Kasumi-1 (cell line): ENCODE measurements at regions not wholly inside any gene's neighbourhood (a gene's known extent, or its start where the extent isn't known, plus 50 kb on each side); places are given as distances from the start of the nearest gene placed in this dataset.
A peak's percentile ranks its signal among the peaks of the same experiment; 100 is the strongest.

Experiments
- DNase-seq, 2 experiments: peaks; one replicate each; lab custom pipeline; 2025; lab: John Stamatoyannopoulos, UW

DNA sequence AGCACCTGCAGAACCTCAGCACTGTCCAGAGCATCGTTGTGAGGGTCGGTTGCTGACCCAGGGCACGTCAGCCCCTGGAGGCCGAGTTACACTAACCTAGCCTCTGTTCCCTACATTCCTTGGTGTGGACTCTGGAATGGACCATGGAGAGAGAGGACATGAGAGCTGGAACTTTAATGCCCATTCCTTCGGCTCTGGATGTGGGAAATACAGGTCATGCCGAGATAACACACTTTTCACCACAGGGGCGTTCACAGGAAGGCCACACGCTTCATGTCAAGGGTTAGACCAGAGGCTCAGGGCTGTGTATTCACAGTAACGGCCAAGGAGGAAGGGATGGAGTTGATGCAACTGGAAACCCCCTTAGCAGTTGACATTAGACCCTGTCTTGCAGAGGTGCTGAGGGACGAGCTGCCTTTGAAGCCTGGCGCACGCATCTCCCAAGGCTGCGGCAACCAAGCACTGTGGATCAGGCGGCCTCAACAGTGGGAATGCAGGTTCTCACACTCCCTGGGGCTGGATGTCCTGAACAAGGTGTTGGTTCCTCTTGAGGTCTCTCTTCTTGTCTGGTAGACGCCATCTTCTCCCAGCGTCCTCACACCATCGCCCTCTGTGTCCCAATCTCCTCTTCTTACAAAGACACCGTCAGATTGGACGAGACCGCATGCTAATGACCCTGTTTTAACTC, 245.2 kb downstream of the KLF6 start:
- no peak for DNase-seq

DNA sequence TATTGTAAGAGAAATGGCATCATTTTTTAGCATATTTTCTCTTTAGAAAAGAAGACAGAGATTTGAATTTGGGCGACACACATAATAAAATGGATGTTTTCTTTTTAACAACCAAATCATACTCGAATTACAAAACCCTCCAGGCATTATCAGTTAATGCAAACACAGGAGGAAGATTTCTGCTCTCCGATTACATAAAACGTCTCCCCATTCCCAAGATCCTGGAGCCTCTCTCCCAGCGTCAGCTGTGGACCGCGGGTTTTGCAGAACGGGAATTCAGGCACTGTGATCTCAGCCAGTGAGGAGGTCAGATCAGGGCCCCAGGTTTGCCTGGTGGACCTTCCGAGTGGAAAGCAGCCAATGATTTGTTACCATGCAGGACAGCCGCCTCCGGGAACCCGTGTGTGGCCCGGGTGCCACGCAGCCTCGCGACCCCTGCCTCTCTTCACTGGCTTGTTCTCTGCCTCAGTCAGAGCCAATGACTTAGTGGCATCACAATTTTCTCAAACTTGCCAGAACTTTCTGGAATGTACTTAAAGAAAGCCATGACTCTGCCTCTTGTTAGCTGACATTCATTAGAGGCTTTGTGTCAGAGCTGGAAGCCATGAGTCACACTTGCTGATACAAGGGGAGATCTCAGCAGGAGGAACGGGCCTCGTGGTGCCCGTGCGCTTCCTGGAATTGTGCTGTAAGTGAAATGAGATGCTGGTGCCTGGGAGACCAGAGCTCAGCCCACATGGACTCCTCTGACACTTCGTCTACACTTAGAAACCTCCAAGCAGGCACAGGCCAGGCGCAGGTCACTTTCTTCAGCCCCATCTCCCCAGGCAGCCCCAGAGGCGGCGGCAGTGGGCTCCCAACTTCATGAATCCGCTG, 246.1 kb downstream of the KLF6 start:
- no peak for DNase-seq

DNA sequence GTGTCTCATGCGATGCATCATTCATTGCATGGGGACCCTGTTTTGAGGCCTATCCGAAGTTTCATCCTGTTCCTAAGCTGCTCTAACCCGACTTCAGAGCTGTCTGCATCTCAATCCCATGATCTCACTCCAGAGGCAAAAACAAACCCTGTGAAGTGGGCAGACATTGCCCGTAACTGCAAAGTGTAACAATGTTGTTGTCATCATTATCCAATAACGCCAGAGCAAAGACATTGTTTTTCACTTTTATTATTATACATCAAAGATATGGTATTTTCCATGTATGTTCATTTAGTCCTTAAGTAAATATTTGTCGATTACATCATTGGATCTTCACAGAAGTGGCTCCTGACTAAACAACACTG, 246.7 kb downstream of the KLF6 start:
- DNase-seq, result no peak

DNA sequence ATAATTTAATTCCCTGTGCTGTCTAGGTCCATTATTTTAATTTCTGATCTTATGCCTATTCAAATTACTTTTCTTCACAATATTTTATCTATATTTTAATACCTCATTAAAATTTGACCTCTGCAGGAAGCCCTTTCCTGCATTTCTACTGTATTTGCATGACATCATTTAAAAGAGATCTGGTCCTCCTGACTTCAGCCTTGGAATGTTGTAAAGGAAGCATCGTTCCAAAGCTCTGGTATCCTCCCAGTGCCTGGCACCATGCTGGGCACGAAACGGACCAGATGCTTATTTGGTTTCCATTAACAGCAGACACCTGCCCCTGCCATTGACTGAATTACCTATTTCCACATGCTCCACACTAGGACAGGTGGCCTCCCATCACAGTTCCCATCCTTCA, 247.5 kb downstream of the KLF6 start:
- no peak for DNase-seq

DNA sequence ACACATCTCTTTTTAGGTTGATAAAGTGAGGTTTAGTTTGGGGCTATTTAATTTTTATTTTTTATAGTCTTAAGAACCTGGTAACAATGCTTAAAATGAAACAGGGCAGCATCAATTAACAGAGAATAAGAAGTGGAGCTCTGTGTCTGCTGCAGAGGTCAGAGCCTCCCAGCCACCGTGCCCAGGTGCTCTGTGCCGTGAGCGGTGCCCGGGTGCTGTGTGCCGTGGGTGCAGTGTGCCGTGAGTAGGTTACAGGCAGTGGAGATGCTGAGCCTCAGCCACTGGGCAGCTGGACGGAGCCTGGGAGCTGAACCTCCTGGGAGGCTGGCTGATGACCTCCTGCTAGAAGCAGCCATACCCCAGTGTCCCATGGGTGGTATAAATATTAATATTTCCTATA, 250.0 kb downstream of the KLF6 start:
- no peak for DNase-seq

DNA sequence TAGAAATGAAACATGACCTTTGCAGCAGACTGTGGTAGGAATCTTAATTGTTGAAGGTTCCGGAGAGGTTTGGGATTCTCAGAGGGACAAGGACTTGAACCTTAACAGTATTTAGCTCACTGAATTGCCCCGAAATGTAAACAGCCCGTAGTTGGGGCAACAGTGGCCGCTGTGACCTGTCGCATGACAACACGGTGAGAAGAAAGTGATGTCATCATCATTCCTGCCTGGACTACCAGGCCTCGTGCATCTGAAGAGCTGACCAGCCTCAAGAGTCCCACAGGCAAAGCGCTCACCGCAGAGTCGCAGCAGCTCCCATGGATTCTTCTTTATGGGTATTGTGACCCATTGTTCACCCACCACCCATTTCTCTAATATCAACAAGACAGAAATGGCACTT, 250.6 kb downstream of the KLF6 start:
- DNase-seq, result no peak

DNA sequence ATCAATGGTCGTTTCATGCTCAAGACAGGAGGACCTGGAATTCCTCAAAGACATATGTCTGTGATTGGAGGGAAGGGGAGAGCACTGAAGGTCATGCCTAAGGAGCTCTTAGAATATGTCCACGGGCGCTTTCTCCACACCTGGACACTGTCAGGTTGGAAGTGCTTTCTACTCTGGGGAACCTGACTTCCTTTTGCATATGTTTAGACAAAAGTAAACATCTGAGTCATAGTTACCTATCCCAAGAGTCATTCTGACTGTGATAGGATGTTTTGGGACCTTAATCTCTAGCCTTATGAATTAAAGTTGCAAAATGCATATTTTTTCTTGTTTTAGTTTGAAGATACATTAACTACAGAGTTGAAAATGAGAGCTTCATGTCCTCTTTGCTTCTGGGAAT, 251.7 kb downstream of the KLF6 start:
- DNase-seq, result no peak

DNA sequence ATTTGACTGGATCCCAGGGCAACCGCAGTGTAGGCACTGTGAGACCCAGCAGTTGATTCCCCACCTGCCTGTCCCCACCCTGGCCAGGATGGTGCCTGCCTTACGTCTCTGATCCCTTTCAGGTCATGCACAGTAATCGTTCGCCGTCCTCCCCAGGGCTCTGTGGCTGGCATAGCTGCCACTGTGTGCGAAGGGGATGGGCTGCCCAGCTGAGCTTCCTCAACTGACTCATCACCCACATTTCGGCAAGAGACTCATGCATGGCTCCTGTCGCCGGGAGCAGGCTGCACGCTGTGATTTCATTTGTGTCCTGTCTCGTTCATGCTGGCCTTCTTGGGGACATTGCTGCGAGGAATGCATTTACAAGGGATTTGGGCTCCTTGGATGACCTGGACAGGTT, 252.4 kb downstream of the KLF6 start:
- no peak for DNase-seq

DNA sequence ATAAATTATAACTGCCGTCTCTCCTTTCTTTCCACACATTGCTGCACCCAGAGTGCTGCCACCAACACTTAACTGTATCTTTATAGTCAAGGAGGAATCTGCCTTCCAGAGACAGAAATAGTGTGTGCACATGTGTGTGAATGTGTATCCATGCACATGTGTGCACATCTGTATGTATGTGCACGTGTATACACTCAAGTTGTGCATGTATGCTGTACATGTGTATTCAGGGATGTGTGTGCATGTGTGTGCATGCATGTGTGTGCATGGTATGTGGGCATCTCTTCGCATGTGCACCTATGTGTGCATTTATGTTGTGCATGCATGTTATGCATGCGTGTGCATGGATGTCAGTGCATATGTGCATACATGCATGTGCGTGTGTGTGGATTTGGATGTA, 253.3 kb downstream of the KLF6 start:
- DNase-seq, result no peak

DNA sequence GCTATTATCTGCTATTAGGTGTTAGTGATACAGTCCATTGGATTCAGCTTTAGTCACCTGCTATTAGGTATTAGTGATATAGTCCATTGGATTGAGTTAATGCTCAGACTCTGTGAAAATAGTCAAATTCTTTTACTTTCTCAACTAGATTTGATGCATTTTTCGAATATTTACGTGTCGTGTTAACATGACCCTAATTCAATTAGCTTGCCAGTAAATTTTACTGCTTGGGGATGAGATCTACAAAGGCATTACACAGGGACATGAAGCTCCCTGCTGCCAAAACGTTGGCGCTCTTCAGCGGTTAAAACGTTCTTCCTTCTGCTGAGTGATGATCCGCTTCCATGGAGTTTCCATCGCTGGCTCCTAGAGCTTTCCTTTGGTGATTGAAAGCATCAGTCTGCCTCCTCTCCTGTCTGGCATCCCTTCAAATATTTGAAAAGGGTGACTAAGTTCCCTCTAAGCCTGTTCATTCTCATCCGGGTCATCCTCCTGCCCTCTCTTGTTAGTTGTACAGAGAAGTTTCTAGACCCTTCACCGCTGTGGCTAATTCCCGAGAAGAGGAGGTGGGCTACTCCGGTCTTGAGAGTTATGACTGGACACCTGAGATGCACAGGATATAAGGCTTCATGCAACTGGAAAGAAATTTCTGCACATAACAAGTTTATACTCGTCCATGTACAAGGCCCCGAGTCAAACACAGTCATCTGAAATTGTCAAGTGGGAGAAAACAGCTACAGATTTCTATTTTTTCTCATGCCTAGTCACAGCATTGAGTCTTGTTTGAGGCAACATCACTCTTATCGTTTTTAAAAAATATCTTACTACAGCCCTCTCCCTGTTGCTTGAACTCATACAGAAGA, 254.0 kb downstream of the KLF6 start:
- DNase-seq, result no peak

DNA sequence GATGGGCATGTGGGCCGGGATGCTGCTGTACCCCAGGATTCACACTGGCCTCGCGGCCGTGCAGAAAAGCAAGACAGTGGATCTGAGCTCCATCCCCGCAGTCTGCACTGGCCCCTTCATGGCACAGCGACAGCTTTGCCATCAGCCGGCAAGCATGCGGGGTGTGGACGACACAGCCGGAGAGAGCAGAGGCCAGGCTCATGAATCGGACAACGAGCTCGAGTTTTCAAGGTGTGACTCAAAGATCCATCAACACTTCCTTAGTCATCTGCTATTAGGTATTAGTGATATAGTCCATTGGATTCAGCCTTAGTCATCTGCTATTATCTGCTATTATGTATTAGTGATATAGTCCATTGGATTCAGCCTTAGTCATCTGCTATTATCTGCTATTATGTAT, 254.7 kb downstream of the KLF6 start:
- DNase-seq, result no peak

DNA sequence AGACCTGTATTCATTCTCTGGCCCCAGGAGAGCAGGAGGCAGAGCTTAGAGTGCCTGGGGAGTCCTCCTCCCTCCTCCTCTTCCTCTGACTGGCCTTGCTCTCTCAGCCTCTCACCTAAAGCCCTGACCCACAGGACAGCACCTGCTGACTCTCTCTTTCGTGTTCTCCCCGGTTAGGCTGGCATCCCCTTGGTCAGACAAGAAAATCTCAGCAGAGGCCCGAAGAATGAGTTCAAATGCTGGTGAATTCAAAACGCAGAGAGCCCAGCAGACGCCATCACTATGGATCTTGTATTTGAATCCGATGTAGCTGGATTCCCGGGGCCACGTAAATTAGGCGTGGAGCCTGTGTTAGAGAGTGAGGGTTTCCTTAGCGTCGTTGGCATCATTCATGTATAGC, 255.3 kb downstream of the KLF6 start:
- DNase-seq, result no peak

DNA sequence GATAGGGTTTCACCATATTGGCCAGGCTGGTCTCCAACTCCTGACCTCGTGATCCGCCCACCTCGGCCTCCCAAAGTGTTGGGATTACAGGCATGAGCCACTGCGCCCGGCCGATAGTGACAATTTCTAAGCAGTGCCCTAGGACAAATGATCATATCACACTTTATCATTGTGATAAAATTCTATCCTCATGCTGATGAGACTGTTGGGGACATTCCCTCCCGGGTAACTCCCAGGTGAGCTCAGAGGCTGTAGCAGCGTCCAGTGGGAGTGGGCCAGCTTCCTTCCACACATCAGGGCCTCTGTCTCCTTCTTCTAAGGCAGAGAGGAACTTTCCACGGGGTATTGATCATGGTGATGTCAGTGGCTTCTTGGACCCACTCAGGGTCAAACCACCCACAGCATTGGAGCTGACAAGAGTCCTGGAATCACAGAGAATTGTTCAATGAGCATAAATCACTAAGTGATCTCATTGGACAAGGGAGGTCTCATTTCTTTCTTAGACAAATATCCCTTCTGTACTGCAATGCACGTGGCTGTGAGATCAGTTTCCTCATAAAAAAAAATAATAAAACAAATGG, 256.1 kb downstream of the KLF6 start:
- DNase-seq, result no peak

DNA sequence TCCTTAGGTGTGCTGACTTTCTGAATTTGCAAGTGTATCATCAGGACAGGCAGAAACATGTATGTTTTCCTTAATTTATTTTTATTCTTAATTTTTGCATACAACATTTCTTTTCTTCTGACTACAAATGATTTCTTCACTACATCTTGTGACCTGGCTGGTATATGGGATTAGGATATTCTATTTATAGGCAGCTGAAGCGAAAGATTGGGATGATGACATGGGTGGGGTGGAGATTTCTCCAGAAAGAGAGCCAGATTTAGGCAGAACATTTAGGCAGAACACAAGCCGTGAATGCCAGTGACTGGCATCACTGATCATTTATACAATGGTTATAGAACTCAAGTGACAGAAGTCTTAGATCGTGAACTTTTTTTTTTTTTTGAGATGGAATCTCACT, 256.7 kb downstream of the KLF6 start:
- no peak for DNase-seq

DNA sequence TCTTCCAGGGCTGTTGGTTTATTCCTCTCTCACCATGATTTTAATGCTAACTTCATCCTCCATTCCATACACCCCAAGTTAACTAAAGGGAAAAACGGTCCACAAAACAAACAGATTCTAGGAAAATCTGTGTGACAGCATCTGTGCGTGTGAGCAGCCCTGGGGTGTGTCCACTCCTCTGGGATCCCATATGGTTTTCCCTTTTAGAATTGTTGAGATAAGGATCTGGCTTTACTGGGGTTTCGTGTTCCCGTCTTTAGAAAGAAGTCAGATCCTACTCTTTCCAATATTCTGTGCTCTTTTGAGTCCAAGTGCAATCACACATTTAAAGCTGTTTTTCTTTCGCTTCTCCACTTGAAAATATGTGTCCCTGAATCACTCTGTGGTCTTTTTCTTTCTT, 257.1 kb downstream of the KLF6 start:
- DNase-seq, result no peak

DNA sequence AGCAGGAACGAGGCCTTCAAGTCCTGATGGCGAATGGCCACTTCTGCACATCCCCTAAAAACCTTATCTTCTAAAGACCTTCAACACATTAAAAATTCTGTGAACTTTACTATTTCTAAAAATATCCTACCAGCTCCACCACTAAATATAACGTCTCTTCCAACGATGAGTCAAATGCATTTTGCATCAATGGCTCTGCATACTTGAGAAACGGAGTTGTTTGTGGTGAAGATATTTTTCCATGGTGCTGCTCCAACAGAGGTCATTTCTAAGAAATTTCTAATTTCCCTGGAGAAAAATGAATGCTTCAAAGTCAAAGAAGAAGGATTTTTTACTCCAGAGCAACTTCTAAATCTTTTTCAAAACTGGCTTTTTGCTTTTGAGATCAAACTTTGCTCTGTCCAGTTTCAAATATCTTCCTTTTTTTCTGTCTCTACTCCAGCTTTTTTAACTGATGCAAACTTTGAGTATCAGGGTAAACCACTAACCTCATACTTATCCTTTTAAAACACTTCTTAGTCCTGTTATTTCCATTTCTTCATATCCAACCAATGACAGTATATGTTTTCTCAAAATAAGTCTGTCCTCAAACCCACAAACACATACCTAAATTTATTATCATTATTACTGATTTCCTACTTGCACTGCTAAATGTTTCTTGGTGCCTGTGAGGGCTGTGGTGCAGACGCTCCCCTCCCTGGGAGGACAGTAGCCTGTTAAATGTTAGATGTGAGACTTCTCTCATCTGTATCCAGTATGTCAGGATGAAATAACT, 258.1 kb downstream of the KLF6 start:
- no peak for DNase-seq

DNA sequence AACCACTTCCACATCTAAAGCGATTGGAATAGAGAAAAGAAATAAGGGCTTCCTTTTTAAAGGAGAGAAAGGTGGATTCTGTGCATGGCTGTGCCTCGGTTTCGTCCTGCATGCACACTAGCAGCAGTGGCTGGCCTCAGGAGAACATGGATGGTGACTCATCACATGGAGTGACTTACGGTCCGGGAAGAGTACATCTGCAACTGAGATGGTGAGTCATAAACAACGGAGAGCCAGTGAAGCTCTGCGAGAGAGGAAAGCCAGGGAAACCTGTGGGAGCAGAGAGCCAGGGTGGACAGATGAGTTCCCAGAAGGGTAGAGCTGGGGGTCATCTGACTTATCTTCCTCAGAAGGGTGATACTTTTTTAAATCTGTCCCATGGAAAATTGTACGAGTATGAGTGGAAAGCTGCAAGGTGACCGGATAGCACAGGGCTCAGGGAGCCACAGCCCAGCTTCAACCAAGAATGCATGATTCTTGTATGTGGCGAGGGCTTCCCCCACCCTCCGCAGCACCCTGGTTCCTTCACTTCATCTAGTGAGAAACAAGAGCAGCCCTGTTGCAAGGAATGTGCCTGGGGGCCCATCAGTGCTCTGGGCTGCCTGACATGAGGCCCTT, 259.1 kb downstream of the KLF6 start:
- DNase-seq, result peak; percentile 41 to 62

DNA sequence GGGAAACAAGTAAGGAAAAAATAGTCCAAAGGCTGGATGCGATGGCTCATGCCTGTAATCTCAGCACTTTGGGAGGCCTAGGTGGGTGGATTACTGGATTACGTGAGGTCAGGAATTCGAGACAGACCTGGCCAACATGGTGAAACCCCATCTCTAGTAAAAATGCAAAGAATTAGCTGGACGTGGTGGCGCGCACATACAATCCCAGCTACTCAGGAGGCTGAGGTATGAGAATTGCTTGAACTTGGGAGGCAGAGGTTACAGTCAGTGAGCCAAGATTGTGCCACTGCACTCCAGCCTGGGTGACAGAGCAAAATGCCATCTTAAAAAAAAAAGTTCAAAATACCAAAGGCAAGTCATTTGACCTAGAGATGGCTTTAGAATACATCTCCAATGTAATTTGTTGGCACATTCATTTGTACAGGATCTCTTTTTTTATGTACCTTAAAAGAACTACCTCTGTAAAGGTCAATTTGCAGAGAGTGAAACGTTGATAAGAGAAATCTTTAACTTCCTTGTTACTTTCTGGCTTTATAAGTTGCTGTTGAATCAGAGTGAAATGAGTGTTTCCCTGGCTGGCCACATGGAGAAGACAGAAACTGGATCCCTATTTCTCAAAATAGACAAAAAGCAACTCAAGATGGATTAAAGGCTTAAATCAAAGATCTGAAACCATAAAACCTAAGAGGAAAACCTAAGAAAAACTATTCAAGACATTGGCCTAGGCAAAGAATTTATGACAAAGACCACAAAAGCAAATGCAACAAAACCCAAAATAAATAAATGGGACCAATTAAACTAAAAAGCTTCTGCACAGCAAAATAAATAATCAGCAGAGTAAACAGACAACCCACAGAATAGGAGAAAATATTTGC, 260.7 kb downstream of the KLF6 start:
- DNase-seq, result no peak

DNA sequence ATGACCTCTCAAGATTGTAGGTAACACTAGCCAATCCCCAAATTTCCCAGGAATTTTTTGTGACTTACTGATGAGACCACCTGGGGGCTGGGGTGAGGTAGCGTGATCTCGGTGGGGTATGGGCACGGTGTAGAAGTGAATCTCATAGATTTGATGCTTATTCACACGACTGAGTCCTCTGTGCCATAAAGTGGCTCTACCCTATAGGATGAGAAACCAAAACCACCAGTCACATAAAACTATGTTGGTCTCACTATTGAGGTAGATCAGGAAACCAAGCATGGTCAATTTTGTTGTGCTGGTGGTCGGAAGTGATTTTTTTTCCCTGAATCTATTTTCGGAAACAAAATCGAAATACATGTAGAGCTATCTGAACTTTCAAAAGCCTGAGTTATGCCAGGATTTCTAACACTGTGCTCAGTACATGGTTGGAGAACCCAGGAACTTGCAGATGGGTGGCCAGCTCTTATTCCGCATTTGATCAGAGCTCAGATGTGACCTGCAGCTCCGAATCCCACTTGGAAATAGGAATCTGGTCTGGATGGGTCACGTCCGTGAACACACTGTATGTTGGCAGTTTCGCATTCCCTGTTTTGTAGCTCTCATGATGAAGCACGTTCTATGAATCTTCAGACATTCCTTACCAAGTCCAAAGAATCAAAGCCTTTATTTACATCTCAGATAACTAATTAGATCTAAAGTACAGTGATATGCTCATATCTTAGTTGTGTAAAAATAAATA, 261.5 kb downstream of the KLF6 start:
- no peak for DNase-seq

DNA sequence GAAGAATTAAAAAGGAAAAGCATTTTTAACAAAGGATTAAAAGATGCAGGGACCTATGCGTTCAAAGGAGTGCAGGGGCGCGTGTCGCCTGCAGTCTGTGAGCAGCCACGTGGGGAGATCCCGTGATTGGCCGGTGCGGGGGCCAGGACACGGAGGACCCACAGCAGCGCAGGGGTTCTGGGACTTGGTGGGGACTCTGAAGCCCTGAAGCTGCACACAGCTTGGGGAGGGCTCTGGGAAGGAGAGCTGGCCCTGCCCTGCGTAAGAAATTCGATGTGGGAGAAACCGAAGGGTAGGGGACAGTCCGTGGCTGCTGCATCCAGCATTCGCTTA, 268.1 kb downstream of the KLF6 start:
- no peak for DNase-seq
